ENCODE measurements at regions not wholly inside any gene's neighbourhood (a gene's known extent, or its start where the extent isn't known, plus 50 kb on each side); places are given as distances from the start of the nearest gene placed in this dataset.

DNA sequence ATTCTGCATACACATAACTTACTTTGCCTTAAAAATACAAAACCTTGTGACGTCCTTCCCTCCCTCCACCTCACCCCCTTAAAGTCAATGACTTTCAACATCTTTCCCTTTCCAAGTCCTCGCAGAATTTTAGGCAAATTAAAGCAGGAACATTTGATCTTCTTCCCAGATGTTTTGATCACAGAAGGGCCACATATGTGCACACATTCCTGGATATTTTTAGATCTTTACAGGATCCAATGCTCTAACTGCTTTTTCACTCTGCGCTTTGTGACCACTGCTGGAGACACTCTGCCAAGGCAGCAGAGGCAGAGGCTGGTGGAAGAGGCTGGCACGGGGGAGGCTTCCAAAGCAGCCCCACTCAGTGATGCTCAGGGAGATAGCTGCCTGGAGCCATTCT lies 130.7 kb downstream of the SEC61B start (continued):
- TF ChIP-seq NFYB (CRISPR knock-in tag; conservative IDR thresholded peaks at IDR 0.05; ENCODE audit: low read depth) (no peak), SP1 (CRISPR knock-in tag; conservative IDR thresholded peaks at IDR 0.05) (no peak)
- TF ChIP-seq, protein P1, sequence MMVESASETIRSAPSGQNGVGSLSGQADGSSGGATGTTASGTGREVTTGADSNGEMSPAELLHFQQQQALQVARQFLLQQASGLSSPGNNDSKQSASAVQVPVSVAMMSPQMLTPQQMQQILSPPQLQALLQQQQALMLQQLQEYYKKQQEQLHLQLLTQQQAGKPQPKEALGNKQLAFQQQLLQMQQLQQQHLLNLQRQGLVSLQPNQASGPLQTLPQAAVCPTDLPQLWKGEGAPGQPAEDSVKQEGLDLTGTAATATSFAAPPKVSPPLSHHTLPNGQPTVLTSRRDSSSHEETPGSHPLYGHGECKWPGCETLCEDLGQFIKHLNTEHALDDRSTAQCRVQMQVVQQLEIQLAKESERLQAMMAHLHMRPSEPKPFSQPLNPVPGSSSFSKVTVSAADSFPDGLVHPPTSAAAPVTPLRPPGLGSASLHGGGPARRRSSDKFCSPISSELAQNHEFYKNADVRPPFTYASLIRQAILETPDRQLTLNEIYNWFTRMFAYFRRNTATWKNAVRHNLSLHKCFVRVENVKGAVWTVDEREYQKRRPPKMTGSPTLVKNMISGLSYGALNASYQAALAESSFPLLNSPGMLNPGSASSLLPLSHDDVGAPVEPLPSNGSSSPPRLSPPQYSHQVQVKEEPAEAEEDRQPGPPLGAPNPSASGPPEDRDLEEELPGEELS (CRISPR knock-in tag; IDR thresholded peaks at IDR 0.05), result no peak

DNA sequence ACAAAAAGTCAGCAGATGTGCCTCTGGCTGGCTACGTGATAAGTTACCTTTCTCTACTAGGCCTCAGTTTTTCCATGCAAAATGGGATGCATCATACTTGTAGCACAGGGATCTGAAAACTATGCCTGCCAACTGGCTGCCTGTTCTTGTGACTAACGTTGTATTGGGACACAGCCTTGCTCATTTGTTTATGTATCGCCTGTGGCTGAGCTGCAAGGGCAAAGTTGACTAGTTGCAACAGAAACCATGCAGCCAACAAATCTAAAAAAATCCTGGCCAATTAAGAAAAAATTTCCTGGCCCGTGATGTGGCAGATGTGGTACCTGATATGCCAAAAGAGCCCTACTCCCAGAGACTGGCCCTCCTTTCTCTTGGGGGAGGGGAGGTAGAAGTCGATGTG lies 131.3 kb downstream of the SEC61B start:
- Mint-ChIP-seq H3K4me1 (no peaks in the 10 kb centered on the region), H3K4me3 (no peak overlapping the region), H3K36me3 (no peaks in the 10 kb centered on the region), H3K27ac (no peak overlapping the region), H3K27me3 (ENCODE audit: low read depth) (no peaks in the 10 kb centered on the region; the same call in 1 of the 2 replicates), H3K9me3 (no peaks in the 10 kb centered on the region)
- POLR2A ChIA-PET, result no interaction called here
- DNase-seq (ENCODE audit: low spot score) (no peak), ATAC-seq (no peak)
- TF ChIP-seq, protein P2, sequence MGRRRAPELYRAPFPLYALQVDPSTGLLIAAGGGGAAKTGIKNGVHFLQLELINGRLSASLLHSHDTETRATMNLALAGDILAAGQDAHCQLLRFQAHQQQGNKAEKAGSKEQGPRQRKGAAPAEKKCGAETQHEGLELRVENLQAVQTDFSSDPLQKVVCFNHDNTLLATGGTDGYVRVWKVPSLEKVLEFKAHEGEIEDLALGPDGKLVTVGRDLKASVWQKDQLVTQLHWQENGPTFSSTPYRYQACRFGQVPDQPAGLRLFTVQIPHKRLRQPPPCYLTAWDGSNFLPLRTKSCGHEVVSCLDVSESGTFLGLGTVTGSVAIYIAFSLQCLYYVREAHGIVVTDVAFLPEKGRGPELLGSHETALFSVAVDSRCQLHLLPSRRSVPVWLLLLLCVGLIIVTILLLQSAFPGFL (CRISPR knock-in tag; IDR thresholded peaks at IDR 0.05; ENCODE audit: borderline replicate concordance), result no peak
- CTCF ChIA-PET, result no interaction called here

DNA sequence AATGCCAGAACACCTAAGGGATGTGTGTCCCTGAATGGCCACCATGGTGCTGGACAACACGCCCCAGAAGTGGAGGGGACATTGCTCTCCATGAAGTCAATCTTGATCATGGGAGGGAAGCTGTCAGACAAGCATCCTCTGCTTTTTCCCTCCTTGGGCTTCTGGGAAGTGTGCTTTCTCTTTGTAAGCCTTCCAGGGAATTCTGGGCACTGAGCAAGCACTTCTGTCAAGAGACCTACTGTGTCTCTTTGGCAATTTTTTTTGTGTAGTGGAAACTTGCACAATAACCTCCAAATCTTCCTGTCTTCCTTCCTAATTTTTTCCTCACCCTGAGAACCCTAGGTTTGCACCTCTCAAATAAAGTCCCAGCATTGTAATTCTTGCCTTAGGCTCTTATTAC lies 132.0 kb downstream of the SEC61B start:
- no peak for TF ChIP-seq ZNF416 (CRISPR knock-in tag; IDR thresholded peaks at IDR 0.05)
- TF ChIP-seq, protein P3, sequence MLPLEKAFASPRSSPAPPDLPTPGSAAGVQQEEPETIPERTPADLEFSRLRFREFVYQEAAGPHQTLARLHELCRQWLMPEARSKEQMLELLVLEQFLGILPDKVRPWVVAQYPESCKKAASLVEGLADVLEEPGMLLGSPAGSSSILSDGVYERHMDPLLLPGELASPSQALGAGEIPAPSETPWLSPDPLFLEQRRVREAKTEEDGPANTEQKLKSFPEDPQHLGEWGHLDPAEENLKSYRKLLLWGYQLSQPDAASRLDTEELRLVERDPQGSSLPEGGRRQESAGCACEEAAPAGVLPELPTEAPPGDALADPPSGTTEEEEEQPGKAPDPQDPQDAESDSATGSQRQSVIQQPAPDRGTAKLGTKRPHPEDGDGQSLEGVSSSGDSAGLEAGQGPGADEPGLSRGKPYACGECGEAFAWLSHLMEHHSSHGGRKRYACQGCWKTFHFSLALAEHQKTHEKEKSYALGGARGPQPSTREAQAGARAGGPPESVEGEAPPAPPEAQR (CRISPR knock-in tag; IDR thresholded peaks at IDR 0.05), result no peak
- TF ChIP-seq TP53 (CRISPR knock-in tag; IDR thresholded peaks at IDR 0.05), result no peak
- no peak for TF ChIP-seq GTF2I (CRISPR knock-in tag; conservative IDR thresholded peaks at IDR 0.05)
- TF ChIP-seq ZNF396 (CRISPR knock-in tag; IDR thresholded peaks at IDR 0.05; ENCODE audit: borderline replicate concordance), result no peak
- no peak for TF ChIP-seq ESRRA (CRISPR knock-in tag; IDR thresholded peaks at IDR 0.05; ENCODE audit: borderline replicate concordance)
- no peak for TF ChIP-seq RORB (CRISPR knock-in tag; IDR thresholded peaks at IDR 0.05)
- ATAC-seq (no peak), DNase-seq (ENCODE audit: low spot score) (no peak)
- Mint-ChIP-seq H3K4me1 (no peaks in the 10 kb centered on the region), H3K27ac (no peak overlapping the region), H3K27me3 (ENCODE audit: low read depth) (no peaks in the 10 kb centered on the region; the same call in 1 of the 2 replicates), H3K36me3 (no peaks in the 10 kb centered on the region), H3K9me3 (no peaks in the 10 kb centered on the region), H3K4me3 (no peak overlapping the region)
- CTCF ChIA-PET, result no interaction called here
- POLR2A ChIA-PET, result no interaction called here

DNA sequence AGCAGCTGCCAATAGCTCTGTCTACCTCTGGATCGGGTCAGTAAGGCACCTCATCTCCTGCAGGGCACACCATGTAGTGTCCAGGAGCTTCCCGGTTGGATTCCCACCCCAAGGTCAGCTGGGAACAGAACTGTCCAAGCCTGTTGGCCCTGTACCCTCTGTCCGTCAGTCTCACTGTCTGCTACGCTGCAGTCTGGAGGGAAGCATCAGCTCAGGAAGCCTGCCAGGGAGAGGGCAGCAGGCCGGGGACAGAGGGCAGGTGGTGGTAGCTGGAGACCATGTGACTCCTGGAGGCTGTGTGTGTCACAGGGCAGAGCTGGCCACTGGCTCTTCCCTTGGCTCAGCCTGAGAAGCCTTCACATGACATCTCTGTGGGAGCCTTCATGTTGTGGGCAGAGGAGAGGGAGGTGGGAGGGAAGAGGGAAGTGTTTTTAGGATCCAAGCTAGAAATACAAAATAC lies 134.5 kb downstream of the SEC61B start:
- H3K27ac Mint-ChIP-seq, result no peak overlapping the region
- ChIA-PET POLR2A (no interaction called here), CTCF (no interaction called here)
- H3K4me1 Mint-ChIP-seq, result no peaks in the 10 kb centered on the region
- TF ChIP-seq MXD4 (CRISPR knock-in tag; IDR thresholded peaks at IDR 0.05; ENCODE audit: borderline replicate concordance), result no peak
- no peak for TF ChIP-seq NFATC4 (CRISPR knock-in tag; IDR thresholded peaks at IDR 0.05)
- TF ChIP-seq, protein P4, sequence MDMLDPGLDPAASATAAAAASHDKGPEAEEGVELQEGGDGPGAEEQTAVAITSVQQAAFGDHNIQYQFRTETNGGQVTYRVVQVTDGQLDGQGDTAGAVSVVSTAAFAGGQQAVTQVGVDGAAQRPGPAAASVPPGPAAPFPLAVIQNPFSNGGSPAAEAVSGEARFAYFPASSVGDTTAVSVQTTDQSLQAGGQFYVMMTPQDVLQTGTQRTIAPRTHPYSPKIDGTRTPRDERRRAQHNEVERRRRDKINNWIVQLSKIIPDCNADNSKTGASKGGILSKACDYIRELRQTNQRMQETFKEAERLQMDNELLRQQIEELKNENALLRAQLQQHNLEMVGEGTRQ (CRISPR knock-in tag; IDR thresholded peaks at IDR 0.05), result 0 out of 2 replicates have a peak, but pooled peaks have one; percentile 41
- no peak overlapping the region for H3K4me3 Mint-ChIP-seq
- H3K9me3 Mint-ChIP-seq, result no peaks in the 10 kb centered on the region
- H3K36me3 Mint-ChIP-seq, result no peaks in the 10 kb centered on the region
- ATAC-seq (no peak), DNase-seq (ENCODE audit: low spot score) (no peak)
- H3K27me3 Mint-ChIP-seq (ENCODE audit: low read depth), result no peaks in the 10 kb centered on the region; the same call in none of the 2 replicates

All from WTC11 (cell line).